Cardiac fibroblast (primary cell): ENCODE measurements at regions not wholly inside any gene's neighbourhood (a gene's known extent, or its start where the extent isn't known, plus 50 kb on each side); places are given as distances from the start of the nearest gene placed in this dataset.

Experiments
- DNase-seq, 2 donors: peaks; one replicate each; pipeline versions ENCODE4 v3.0.0 to v3.0.0-alpha.2; 2010; ENCODE audit warnings: low read depth in 2 of 2
- H3K4me3 ChIP-seq, 2 donors: replicated peaks in 1 of 2; 1 replicate in 1 of 2; 2 replicates in 1 of 2; pipeline ENCODE4 v1.5.1; 2011; ENCODE audit warnings: low read depth in 2 of 2, low read length in 2 of 2, mild to moderate bottlenecking in 2 of 2, moderate library complexity in 1 of 2
- CTCF ChIP-seq: IDR thresholded peaks from one replicate; pipeline ENCODE4 v1.5.1; 2011; ENCODE audit warnings: low read depth, mild to moderate bottlenecking, low read length, inconsistent platforms

GRCh38 chr2:192729369-192729768, 534.6 kb upstream of the TMEFF2 start:
- TF ChIP-seq CTCF: no peak
- H3K4me3 ChIP-seq: no peak overlapping the region
- DNase-seq: no peak

GRCh38 chr2:192725991-192726390, 531.3 kb upstream of the TMEFF2 start:
- no peak for TF ChIP-seq CTCF

GRCh38 chr2:192719629-192720028, 524.9 kb upstream of the TMEFF2 start:
- no peak overlapping the region for H3K4me3 ChIP-seq
- no peak for DNase-seq
- no peak for TF ChIP-seq CTCF

More at GRCh38 chr2:192725991-192726390, 531.3 kb upstream of the TMEFF2 start:
- no peak for DNase-seq
- no peak overlapping the region for H3K4me3 ChIP-seq

- TF ChIP-seq CTCF: no peak
- no peak overlapping the region for H3K4me3 ChIP-seq
- DNase-seq: no peak
Observed at GRCh38 chr2:192718340-192718739, 523.6 kb upstream of the TMEFF2 start.

- TF ChIP-seq CTCF: no peak
- DNase-seq: peak in 1 of 2 donors; percentile 0
- H3K4me3 ChIP-seq: no peak overlapping the region
Observed at GRCh38 chr2:192700934-192701333, 506.2 kb upstream of the TMEFF2 start.

- TF ChIP-seq CTCF: no peak
- no peak for DNase-seq
- no peak overlapping the region for H3K4me3 ChIP-seq
Observed at GRCh38 chr2:192697880-192698279, 503.1 kb upstream of the TMEFF2 start.

GRCh38 chr2:192696857-192697256, 502.1 kb upstream of the TMEFF2 start:
- H3K4me3 ChIP-seq: no peak overlapping the region
- no peak for DNase-seq
- TF ChIP-seq CTCF: no peak
